ENCODE measurements at regions not wholly inside any gene's neighbourhood (a gene's known extent, or its start where the extent isn't known, plus 50 kb on each side); places are given as distances from the start of the nearest gene placed in this dataset.

DNA sequence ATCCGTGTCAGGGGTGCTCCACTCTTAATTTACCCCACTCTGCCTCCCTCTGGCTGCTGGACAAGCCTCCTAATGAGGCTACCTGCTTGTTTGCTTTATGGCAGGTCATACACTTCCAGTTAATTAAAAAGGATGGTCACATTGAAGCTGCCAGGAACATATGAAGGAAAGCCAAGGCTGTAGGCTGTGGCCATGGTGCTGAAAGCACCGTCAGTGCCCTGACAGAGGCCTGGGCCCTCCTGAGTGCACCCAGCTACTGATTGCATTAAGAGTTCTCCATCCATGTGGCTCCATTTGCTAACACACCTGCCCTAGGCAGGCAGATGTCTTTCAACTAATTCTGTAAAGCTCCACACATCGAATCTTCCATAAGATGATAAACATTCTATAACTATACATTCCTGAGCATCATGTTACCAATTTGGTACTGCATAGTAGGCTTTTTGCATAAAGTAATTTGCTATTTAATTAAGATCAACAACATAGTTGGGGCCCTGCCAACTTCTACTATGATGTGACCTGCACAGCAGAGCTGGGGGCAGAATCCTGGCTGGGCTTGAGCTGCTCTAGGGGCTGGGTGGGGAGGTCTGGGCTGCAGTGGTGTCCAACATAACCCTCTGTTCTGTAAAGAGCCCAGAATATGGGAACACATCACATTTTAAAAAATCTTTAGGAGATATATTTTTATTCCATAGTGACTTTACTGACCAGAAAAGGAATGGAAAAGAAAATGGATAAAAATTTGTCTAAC is 224.8 kb downstream of the SIPA1L2 start:
- TF ChIP-seq CTCF (conservative IDR thresholded peaks at IDR 0.05; ENCODE audit: low read depth, low read length), result no peak
- DNase-seq (ENCODE audit: low read depth), result no peak
- H3K4me3 ChIP-seq (ENCODE audit: low read length), result no peak overlapping the region

- no peak for DNase-seq (ENCODE audit: low read depth)
- TF ChIP-seq CTCF (conservative IDR thresholded peaks at IDR 0.05; ENCODE audit: low read depth, low read length), result no peak
- no peak overlapping the region for H3K4me3 ChIP-seq (ENCODE audit: low read length)
These were observed 225.7 kb downstream of the SIPA1L2 start for GRCh38 chr1:232404227-232404626.

DNA sequence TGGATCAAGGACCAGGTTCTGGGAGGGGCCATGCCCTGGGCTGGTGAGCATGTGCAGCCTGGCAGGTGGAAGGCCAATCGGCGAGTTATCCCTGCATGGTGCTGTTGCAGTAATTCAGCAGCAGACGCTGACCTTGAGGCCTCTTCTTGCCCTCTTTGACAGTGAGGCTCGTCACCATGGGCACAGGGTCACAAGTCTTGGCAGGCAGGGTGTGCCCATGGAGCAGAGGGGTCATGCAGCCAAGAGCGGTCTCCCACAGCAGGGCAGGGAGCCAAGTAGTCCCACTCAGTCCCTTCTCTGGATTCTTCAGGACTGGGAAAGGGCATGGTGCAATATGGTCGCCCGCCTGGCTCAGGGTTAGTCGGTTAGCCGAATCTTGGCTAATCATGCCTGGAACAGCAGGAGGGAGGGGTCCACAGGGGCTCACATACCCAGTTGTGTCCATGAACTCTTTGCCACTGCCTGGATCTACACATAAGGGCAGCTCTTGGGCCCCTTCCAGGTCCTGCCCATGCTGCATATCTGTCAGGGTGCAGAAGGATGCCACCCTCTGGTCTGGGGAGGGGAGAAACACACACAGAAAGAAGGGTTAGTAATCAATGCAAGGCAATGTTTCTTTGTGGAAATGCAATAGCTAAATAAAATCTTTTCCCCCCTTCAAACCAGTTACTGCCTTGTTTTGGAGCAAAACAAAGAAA is 226.8 kb downstream of the SIPA1L2 start:
- no peak for DNase-seq (ENCODE audit: low read depth)
- H3K4me3 ChIP-seq (ENCODE audit: low read length), result no peak overlapping the region
- no peak for TF ChIP-seq CTCF (conservative IDR thresholded peaks at IDR 0.05; ENCODE audit: low read depth, low read length)

DNA sequence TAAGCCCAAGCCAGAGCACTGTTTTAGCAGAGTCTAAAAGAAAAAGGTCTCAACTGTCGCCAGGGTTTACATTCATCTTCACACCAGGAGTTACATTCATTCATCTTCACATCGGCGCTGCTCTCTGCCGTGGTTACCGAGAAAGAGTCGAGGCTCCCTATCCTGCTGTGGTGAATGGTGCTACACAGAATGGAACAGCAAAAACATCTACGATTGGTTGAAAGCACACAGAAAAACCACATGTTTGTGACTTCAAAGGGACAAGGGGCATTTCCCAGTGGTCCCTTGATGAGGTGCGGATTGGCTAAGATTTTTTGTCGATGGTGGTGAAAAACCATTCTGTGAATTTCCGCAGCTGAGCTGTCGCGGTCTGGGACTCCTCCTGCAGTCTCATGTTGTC is 231.1 kb downstream of the SIPA1L2 start:
- DNase-seq (ENCODE audit: low read depth), result no peak
- H3K4me3 ChIP-seq (ENCODE audit: low read length), result no peak overlapping the region
- no peak for TF ChIP-seq CTCF (conservative IDR thresholded peaks at IDR 0.05; ENCODE audit: low read depth, low read length)

DNA sequence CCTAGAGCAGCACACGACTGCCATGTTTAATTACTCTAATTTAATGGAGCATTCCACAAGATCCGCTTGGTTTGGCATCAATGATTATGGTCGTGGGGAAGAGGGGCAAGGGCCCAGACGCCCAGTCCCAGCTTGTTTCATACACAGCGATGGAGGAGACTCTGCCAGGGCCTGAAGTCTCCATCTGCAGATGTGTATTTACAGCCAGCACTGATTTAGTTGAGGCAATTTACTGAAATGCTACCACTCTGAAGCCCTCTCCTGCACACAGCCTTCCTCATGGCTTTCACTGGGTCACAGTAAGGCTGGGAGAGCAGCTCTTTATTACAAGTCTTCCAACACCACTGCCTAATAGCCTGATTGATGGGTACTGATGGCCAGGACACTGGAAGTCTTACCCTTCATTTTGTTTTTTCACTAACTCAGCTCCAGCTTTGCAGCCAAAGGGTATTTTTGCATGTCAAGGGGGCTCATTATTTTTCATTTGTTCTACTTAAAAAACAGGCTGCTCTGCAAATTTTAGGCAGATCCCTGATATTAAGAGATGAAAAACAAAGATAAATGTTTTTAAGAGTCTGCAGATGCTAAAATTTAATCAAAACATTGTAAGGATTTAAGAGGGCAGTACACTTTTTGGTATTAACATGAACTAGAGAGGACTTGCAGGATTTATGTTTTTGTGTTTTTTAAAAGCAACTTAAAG is 236.3 kb downstream of the SIPA1L2 start:
- no peak for TF ChIP-seq CTCF (conservative IDR thresholded peaks at IDR 0.05; ENCODE audit: low read depth, low read length)
- no peak overlapping the region for H3K4me3 ChIP-seq (ENCODE audit: low read length)
- no peak for DNase-seq (ENCODE audit: low read depth)

DNA sequence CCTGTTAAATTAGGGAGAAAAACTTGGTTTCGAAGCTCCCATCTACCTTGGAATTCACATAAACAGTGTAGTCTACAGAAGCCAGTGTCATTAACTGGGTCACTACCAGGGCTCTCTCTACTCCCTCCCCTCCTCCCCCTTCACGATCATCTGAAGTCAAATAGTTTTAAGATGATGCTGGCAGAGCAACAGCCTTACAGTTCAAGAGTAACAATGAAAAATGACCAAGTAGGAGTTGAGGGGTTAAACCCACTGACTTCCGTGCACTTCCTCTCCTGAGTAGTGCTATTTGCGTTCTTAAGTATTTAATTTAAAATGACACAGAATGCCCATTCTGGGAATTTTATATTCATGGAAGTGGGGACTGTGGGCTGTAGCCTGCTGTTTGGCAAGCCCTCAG is 236.9 kb downstream of the SIPA1L2 start:
- DNase-seq (ENCODE audit: low read depth), result no peak
- no peak for TF ChIP-seq CTCF (conservative IDR thresholded peaks at IDR 0.05; ENCODE audit: low read depth, low read length)
- H3K4me3 ChIP-seq (ENCODE audit: low read length), result no peak overlapping the region

Measured in retinal pigment epithelial cell (primary cell).